ENCODE measurements at regions not wholly inside any gene's neighbourhood (a gene's known extent, or its start where the extent isn't known, plus 50 kb on each side); places are given as distances from the start of the nearest gene placed in this dataset.

GRCh38 chr20:4412216-4412615 is 163.1 kb upstream of the ADRA1D start:
- Histone ChIP-seq H3K27ac (ENCODE audit: low read depth, low read length, poor library complexity, severe bottlenecking) (no peak overlapping the region), H3K4me2 (ENCODE audit: low read length) (no peak overlapping the region), H3K9me3 (ENCODE audit: low read length) (no peaks in the 10 kb centered on the region), H3K79me2 (ENCODE audit: insufficient read depth, low read depth, low read length) (no peaks in the 10 kb centered on the region), H3K4me3 (ENCODE audit: low read depth, low read length, poor library complexity, severe bottlenecking) (no peak overlapping the region), H3K36me3 (ENCODE audit: insufficient read depth, low read length) (no peaks in the 10 kb centered on the region), H2AFZ (ENCODE audit: low read length) (no peak overlapping the region), H3K9me2 (ENCODE audit: insufficient read depth, low read length) (no peaks in the 10 kb centered on the region), H3K4me1 (ENCODE audit: insufficient read depth, low read length, poor library complexity, severe bottlenecking) (no peaks in the 10 kb centered on the region), H4K20me1 (ENCODE audit: insufficient read depth, low read length) (no peaks in the 10 kb centered on the region)
- POLR2A ChIA-PET: no interaction called here
- BruUV-seq (replicated peaks): no TSS peak
- TF ChIP-seq EZH2phosphoT487 (IDR thresholded peaks at IDR 0.05; ENCODE audit: borderline replicate concordance, low read depth, low read length) (no peak), CTCF (conservative IDR thresholded peaks at IDR 0.05; ENCODE audit: low read length) (no peak)
- CTCF ChIA-PET (ENCODE audit: unreplicated experiment): no interaction called here
- intact Hi-C loops (cut with micrococcal nuclease; ENCODE audit: unreplicated experiment): no loop called here
- DNase-seq (ENCODE audit: low spot score): no peak

GRCh38 chr20:4411744-4412143 is 162.7 kb upstream of the ADRA1D start:
- intact Hi-C loops (cut with micrococcal nuclease; ENCODE audit: unreplicated experiment): no loop called here
- Histone ChIP-seq H4K20me1 (ENCODE audit: insufficient read depth, low read length) (no peaks in the 10 kb centered on the region), H3K4me2 (ENCODE audit: low read length) (no peak overlapping the region), H2AFZ (ENCODE audit: low read length) (no peak overlapping the region), H3K4me3 (ENCODE audit: low read depth, low read length, poor library complexity, severe bottlenecking) (no peak overlapping the region), H3K9me2 (ENCODE audit: insufficient read depth, low read length) (no peaks in the 10 kb centered on the region), H3K27ac (ENCODE audit: low read depth, low read length, poor library complexity, severe bottlenecking) (no peak overlapping the region), H3K79me2 (ENCODE audit: insufficient read depth, low read depth, low read length) (no peaks in the 10 kb centered on the region), H3K4me1 (ENCODE audit: insufficient read depth, low read length, poor library complexity, severe bottlenecking) (no peaks in the 10 kb centered on the region), H3K36me3 (ENCODE audit: insufficient read depth, low read length) (no peaks in the 10 kb centered on the region), H3K9me3 (ENCODE audit: low read length) (no peaks in the 10 kb centered on the region)
- no TSS peak for BruUV-seq (replicated peaks)
- ChIA-PET POLR2A (no interaction called here), CTCF (ENCODE audit: unreplicated experiment) (no interaction called here)
- TF ChIP-seq EZH2phosphoT487 (IDR thresholded peaks at IDR 0.05; ENCODE audit: borderline replicate concordance, low read depth, low read length) (no peak), CTCF (conservative IDR thresholded peaks at IDR 0.05; ENCODE audit: low read length) (no peak)
- no peak for DNase-seq (ENCODE audit: low spot score)

DNA sequence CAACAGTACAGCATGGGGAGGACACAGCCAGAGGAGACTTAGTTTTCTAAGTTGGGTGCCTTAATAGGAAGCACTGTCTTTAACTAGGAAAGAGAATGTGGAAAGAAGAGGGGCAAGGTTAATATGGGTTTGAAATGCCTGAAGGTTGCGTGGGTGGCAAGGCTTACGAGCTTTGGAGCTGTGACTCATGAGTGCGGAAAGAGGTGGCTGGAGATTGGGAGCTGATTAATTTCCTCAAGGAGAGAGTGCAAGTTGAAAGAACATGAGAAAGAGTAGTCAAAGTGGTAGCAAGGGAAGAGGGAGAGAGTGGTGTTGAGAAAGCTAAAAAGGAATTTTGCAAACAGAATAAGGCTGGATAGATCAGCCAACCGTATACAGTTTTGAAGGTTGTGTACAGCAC is 157.5 kb upstream of the ADRA1D start:
- Histone ChIP-seq H3K4me2 (ENCODE audit: low read length) (no peak overlapping the region), H3K9me2 (ENCODE audit: insufficient read depth, low read length) (no peaks in the 10 kb centered on the region), H4K20me1 (ENCODE audit: insufficient read depth, low read length) (no peaks in the 10 kb centered on the region), H3K36me3 (ENCODE audit: insufficient read depth, low read length) (no peaks in the 10 kb centered on the region), H3K4me1 (ENCODE audit: insufficient read depth, low read length, poor library complexity, severe bottlenecking) (no peaks in the 10 kb centered on the region), H3K9me3 (ENCODE audit: low read length) (no peaks in the 10 kb centered on the region), H3K79me2 (ENCODE audit: insufficient read depth, low read depth, low read length) (no peaks in the 10 kb centered on the region), H3K27ac (ENCODE audit: low read depth, low read length, poor library complexity, severe bottlenecking) (no peak overlapping the region), H2AFZ (ENCODE audit: low read length) (no peak overlapping the region), H3K4me3 (ENCODE audit: low read depth, low read length, poor library complexity, severe bottlenecking) (no peak overlapping the region)
- intact Hi-C loops (cut with micrococcal nuclease; ENCODE audit: unreplicated experiment): no loop called here
- DNase-seq (ENCODE audit: low spot score): no peak
- ChIA-PET CTCF (ENCODE audit: unreplicated experiment) (no interaction called here), POLR2A (no interaction called here)
- no TSS peak for BruUV-seq (replicated peaks)
- TF ChIP-seq CTCF (conservative IDR thresholded peaks at IDR 0.05; ENCODE audit: low read length) (no peak), EZH2phosphoT487 (IDR thresholded peaks at IDR 0.05; ENCODE audit: borderline replicate concordance, low read depth, low read length) (no peak)
